NOMO-1 (cell line): ENCODE measurements at regions not wholly inside any gene's neighbourhood (a gene's known extent, or its start where the extent isn't known, plus 50 kb on each side); places are given as distances from the start of the nearest gene placed in this dataset.
A peak's percentile ranks its signal among the peaks of the same experiment; 100 is the strongest.

Experiments used
- DNase-seq, 2 experiments: peaks; one replicate each; lab custom pipeline; 2025; ENCODE audit not compliant: unreplicated experiment in 2 of 2; lab: John Stamatoyannopoulos, UW

DNA sequence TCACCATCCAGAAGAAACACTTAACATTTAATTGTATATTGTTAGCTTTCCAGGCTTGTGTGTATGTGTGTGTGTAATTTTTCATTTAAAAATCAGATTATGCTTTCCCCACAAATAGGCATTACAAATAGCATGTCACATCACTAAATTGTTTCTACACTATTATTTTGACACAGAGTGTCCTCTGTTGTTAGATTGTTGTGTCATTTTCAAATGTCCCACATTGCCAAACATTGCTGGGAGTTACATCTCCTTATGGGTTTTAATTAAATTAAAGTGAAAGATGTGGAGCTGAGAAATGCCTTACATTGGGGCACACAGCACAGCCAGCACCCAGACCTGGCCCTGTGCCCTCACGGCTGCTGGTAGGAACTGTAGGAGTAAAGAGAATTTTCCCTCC is 295.6 kb downstream of the ZEB1 start:
- DNase-seq = no peak

DNA sequence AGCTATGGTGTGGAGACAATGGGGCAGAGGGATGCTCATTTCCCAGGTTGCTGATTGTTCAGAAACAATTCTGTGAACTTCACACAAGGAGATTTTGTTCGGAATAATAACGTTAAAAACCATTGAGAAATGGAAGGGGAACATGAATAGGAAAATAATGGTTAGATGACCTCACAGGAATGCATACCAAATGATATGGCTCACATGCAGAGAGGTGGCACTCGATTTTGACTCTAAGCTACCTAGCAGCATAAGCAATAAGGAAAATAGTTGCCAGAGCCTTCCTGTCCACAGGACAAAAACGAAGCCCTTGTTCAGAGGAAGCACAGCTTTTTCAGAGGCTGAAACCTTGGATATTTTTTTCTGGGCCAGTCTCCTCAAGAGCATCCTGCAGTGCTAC is 293.1 kb downstream of the ZEB1 start:
- no peak for DNase-seq

DNA sequence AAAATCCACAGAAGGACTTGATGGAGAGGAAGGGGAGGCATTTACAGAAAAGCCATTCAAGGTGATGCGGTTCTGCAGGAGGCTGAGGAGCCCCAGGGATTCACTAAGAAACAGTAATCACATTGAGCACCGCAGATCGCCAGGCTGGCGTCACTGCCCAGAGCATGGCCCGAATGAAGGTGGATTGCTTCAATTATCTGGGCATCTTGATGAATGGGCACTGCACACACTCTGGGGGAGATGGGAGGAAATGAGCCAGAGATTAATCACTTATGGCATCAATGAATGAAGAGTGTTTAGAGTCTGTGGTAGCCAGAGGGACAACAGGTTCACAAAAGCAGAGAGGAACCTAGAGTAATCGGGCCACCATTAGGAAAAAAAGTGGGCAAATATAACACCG is 292.1 kb downstream of the ZEB1 start:
- DNase-seq = no peak

DNA sequence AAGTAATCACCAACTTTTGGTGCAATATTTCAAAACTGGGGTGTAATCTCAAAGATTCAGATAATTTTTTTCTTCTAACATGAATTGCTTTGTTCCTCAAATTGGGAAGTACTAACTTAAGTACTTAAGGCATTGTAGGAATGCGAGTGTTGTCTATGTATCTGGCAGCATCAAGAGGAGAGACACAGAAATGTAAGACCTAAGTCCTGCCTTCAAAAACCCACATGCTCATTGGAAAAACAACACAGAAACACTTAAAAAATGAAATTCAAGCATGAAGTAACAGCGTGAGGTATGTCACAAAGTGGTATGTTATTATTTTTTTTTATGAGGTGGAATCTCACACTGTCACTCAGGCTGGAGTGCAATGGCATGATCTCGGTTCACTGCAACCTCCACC is 288.5 kb downstream of the ZEB1 start:
- no peak for DNase-seq

DNA sequence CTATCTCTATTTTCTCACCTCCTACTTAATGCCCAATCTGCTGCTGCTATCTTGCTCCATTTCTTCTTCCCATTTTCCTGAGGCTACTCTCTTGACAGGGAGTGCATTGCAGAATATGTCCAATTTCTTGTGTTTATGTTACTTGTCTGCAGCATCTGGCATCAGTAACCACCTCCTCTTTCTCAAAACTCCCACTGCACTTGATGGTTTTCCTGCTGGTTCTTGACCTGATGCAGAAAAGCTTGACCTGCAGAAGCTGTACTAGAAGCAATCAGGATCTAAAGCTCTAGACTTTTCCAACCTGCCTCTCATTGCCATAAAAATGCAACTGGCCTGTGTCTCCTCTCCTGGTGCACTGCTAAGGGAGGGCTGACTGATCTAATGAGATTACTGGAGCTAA is 287.8 kb downstream of the ZEB1 start:
- no peak for DNase-seq

DNA sequence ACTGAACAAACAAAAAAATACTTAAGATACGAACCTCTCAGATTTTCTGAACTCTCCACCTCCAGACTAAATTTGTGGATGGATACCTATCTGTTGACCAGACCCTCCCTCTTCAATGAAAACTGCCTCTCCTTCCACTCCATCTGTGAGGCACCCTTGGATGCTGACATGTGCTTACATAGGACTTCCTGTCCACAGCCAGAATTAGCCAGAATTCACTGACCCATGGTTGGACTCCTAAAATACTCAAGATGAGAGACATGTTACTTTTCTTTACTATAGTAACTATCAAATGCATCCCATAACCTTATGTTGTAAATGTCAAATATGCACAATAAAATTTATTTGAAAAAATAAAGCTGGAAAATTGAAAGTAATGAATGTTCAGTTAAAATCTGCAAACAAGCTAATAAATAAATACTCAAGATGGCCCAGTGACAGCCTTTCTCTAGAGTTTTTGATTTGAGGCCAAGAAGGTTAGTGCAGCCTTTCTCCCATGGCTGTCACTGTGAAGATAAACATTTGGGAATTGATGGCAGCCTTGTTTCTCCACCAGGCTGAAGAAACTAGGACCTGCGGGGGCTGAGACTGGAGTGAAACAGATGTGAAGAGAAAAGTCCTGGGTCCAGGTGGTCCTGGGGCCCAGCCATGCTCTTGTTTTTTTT is 287.0 kb downstream of the ZEB1 start:
- no peak for DNase-seq

DNA sequence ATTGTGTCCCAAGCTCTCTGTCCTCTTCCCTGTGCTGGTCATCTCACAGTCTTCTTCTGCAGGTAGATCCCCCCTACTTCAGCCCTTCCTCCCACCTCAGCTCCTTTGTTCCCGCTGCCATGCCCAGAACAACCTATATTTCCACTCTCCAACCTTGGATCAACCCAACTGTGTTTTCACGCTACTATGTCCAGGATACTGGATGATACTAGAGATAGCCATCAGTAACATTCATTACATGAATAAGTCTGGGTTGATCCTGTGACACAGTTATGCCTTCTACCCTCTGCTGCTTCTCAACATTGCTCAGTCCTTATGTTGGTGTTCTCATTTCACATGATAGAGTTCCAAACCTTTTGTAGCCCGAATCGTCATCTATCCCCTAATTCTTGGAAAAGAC is 286.4 kb downstream of the ZEB1 start:
- DNase-seq = no peak

DNA sequence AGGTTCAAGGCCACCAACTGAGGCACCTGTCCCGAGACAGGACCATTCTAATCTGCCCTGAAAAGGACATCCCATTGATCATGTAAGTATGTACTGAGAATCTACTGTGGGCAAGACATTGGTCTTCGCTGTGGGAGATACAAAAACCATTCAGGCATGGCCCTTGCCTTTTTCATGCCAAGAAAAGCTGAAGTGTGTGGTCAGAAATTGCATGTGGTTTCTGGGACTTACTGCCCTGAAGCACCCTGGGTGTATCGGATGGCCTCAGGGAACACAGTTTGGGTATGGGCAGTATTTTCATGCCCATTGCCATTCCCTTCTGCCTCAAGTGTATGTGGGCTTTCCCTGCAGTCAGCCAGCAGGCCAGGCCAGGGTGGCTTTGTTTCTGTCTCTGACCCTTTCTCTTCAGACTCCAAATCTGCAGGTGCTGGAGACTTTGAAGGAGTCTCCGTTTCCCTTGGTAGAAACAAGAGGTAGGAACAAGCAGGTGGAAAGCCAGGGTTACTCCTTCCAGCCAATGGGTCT is 285.7 kb downstream of the ZEB1 start:
- DNase-seq = no peak

DNA sequence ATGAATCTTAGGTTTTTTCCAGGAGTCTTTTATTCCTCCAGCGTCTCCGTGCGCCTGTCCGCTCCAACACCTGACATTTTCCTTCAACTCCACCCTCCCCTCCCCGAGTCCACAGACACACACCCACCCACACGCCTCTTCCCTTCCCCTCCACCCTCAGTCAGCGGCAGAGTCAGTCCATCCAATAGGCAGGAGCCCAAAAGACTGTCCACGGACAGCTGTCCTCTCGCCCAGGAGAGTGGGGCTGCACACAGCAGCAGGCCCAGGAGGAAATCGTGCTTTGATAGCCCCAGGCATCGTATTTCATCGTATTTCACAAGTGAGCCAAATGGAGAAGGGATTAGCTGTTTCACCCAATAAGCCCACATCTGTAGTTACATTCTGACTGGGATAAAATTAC is 285.1 kb downstream of the ZEB1 start:
- DNase-seq = no peak

DNA sequence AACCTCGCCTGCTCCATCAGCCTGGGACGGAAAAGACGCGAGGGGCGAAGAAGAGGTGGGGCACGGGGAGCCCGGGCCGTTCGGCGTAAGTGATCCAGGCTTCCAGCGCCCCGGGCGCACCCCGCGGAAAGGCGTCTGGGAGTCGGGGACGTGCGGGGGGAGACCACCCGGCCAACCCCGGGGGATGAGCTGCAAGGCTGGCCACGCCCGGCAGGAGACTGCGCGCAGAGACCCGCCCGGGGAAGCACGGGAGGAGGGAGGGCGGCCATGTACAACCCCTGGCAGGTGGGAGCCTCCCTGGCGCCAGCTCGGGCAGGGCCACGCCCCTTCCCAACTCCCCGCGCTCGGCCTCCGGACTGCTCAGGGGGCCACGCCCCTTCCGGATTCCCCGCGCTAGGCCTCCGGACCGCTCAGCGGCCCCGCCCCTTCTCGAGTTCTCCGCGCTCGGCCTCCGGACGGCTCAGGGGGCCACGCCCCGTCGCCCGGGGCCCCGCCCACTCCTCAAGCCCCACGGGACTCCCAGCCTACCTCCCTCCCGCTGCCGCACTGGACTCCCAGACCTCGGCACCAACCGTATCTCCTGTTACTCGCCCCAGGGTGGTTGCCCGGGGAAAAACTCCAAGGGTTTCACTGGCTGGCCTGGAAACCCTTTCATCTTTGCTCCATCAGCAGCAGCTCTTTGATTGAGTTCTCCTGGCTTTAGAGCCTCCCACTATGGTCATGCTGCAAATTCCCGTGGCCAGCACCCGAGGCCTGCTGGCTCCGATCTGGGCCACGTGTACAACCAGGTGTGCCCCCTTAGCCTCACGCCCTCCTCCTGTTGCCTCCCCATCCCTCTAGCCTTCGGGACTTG is 284.4 kb downstream of the ZEB1 start:
- peak; percentile 93 to 95 for DNase-seq

DNA sequence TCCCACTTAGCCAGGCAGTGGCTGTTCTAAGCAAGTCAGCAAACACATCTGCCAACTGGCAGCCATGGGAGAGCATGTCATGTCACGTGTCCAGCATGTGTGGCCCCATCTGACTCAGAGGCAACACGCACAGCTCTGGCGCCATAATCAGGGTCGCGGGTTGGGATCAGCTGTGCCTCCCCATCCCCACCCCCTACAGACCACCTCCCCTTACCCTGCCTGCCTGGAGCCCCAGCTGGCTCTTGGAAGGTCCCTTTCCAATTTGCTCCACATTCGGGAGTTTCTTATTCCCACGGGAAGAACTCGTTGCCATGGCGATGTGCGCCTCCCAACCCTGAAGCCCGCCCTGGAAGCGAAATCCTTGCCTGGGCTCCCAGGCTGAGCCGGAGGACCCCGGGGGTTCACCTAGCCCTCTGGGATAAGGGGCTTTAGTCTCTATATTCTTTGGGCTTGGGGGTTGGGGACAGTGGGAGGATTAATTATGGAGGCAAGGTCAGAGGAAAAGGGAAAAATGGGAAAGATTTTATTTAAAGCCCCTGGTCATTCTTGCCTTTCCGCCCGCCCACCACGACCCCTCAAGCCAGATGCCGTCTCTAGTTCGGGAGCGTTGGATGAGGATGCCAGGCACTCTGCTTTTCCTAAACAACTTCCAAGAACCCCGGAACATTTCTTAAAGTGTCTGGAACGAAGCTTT is 283.7 kb downstream of the ZEB1 start:
- DNase-seq = no peak

DNA sequence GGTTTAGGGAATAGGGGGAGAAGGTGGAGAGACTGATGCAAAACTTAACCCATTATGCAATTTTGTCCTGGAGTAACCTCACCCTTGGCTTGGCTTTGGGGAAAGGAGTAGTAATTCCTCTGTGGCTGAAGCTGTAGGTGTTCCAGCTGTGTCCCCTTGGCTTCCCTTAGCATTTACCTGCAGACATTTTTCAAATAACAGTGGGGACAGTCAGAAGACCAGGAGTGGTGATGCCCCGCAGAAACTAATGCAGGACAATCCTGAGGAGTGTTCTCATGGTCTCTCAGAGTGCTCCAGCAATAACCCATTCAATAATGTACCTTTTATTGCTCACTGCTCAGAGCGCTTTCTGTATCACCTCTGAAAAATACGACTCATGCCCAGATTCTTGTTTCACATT is 282.1 kb downstream of the ZEB1 start:
- DNase-seq = no peak

DNA sequence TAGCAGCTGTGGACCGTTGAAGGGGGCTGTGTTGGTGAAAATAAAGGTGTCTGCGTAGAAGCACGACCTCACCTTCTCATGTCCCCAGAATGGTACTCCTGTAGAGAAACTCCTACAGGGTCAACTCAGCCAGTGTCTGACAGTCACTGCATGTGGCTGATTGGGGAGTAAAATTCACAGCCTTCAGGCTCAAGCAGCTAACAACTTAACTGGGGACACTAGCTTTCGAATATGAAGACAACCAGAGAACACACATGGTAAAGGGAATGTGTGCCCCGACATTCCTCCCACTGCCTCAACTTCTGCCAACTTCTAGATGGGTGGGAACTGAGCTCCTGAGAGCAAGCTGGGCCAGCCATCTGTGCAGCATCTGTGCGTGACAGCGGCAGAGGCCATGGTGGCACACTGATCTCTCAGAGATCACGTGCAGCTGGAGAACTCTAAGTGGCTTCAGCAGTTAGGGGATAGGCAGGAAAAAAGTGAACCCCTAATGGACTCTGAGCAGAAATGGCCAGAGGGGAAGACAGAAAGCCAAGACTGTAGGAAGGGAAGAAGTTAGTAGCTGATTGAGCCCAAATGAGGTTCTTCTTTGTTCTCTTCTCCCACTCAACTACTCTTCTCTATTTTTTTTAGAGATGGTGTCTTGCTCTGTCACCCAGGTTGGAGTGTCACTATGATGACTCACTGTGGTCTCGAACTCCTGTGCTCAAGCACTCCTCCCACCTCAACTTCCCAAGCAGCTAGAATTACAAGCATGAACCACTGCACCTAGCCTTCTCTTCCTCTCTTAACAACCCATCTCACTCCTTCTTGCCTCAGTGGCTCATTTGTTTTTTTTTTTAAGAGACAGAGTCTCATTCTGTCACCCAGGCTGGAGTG is 280.8 kb downstream of the ZEB1 start:
- DNase-seq = peak in 1 of 2 experiments; percentile 6

DNA sequence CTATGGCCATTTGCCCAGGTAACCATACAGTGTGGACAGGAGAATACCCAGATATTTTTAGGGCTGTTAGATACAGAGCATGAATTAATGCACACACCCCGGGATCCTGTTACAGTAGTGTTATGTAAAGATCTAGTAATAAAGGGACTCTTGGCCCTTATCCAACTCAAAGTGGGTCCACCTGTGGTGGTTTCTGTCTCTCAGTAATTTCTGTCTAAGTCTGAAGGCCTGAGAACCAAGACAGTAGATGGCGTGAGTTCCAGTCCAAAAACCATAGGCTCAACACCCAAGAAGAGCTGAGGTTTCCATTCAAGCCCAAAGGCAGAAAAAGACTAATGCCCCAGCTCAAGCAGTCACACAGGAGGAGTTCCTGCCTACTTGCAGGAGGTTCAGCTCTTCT is 277.7 kb downstream of the ZEB1 start:
- no peak for DNase-seq

DNA sequence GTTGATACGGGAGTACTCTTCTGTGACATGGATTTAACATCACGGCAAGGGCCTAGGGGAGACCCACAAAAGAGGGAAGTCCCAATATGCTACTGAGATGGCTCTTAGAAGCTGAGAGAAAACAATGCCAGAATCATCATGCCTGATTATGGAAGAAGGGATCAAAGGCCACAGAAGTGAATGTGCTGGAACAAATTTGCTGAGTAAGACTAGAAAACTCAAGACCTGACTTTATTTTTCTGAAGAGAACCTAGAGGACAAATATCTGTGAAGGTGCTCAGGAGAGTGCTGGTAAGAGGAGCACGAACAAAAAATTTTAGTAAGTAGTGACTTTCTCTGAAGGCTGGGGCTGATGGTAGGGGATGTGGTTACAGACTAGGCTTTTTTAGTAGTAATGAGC is 277.0 kb downstream of the ZEB1 start:
- DNase-seq = no peak

DNA sequence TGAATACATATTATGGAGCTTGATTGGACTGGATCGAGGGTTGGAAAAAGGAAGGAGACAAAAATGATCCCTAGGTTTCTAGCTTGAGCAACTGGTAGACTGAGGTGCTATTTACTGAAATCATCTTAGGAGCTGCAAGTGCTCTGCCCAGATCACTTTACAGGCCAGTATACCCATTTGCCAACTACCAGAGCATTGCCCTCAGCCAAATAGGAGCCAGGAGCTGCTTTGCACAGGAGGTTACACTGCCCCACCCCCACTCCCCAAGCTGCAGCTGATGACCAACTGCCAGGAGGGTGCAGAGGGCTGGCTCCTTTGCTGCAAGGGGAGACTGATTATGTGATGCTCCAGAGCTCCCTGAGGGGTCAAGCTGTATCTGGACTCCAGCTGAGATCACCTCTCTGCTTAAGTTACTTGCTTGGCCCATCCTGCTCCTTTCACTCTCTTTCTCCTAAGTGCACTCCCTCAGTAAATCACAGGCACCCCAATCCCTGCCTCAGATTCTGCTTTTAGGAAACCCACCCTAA is 275.4 kb downstream of the ZEB1 start:
- DNase-seq = no peak

DNA sequence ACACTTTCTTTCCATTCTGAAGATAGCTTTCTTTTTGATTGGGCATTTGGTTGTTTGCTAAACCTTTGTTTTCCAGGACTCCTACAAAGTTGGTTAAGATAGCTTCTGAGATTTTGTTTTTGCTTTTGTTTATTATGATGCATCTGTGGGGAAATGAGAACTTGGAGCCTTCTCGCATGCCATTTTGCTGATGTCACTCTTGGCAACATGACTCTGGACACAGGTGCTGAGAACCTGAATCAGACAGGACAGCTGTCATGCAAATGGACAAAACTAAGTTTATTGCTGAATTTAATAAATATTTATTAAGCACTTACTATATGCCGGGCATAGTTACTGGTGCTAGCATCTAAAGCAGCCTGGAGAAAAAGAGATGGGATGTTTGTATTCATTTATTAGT is 274.1 kb downstream of the ZEB1 start:
- no peak for DNase-seq

DNA sequence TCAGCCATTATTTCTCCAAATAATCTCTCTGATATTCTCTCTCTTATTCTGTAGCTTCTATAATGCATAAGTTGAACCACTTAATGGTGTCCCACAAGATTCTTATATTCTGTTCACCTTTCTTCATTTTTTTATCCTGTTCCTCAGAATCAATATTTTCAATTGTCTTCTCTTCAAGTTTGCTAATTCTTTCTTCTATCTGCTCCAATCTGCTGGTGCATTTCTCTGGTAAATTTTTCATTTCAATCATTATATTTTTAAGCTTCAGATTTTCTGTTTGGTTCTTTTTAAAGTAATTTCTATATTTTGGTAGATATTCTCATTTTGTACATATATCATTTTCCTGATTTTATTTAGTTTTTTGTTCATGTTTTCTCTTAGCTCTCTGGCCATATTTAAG is 272.6 kb downstream of the ZEB1 start:
- no peak for DNase-seq

DNA sequence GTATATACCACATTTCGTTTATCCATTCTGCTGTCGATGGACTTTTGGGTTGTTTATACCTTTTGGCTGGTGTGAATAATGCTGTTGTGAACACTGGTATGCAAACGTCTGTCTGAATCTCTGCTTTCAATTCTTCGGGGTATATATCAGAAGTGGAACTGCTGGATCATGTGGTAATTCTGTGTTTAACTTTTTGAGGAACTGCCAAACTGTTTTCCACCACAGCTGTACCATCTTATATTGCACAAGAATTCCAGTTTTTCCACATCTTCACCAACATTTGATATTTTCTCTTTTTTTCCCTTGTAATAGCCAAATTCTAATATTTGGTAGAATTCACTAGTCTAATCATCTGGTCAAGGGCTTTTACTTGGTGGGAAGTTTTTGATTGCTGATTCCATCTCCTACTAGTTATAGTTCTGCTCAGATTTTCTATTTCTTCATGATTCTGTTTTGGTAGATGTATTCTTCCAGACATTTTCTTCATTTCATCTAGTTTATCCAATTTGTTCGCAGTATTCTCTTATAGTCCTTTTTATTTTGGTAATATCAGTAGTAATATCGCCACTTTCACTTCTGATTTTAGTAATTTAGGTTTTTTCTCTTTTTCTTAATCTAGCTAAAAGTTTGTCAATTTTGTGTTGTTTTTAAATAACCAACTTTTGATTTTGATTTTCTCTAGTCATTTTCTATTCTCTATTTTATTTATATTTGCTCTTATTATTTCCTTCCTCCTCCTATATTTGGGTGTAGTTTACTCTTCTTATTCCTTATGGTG is 271.2 kb downstream of the ZEB1 start:
- DNase-seq = peak; percentile 16 to 72

DNA sequence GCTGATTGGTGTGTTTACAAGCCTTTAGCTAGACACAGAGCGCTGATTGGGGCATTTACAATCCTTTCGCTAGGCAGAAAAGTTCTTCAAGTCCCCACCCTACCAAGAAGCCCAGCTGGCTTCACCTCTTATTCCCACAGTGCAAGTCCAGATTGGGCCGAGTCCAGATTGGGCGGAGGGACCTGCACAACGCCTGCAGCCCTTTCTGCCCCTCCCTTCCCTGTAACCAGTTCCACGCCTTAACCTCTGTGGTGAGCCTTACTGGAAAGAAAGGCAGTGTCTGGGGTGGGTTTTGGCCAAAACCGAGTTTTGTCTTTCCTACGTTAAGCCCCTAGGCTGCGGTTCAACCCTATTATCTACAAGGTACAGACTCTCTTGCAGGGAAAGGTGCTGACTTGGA is 268.7 kb downstream of the ZEB1 start:
- no peak for DNase-seq
